ENCODE measurements at regions not wholly inside any gene's neighbourhood (a gene's known extent, or its start where the extent isn't known, plus 50 kb on each side); places are given as distances from the start of the nearest gene placed in this dataset.

GRCh38 chr13:82833923-82834322 lies 1048.4 kb downstream of the SLITRK1 start (continued):
- no peak for TF ChIP-seq ZNF687 (IDR thresholded peaks at IDR 0.05)
- no peak for TF ChIP-seq SMAD1 (IDR thresholded peaks at IDR 0.05; ENCODE audit: low read depth, partially characterized antibody)
- TF ChIP-seq MEF2B (IDR thresholded peaks at IDR 0.05; ENCODE audit: partially characterized antibody, poor library complexity, severe bottlenecking): no peak
- no peak for TF ChIP-seq BCL11A (IDR thresholded peaks at IDR 0.05; ENCODE audit: low read depth, low read length)
- TF ChIP-seq MTA2 (IDR thresholded peaks at IDR 0.05; ENCODE audit: low read depth): no peak

- Histone ChIP-seq H2AFZ (ENCODE audit: control insufficient read depth, low read depth, low read length) (no peak overlapping the region), H3K36me3 (ENCODE audit: control insufficient read depth in 2 of 2, insufficient read depth in 2 of 2, low read length in 1 of 2) (no peaks in the 10 kb centered on the region), H3K79me2 (ENCODE audit: control insufficient read depth, insufficient read depth, low read length) (no peaks in the 10 kb centered on the region), H4K20me1 (ENCODE audit: control insufficient read depth, insufficient read depth) (no peaks in the 10 kb centered on the region), H3K4me3 (no peak overlapping the region), H3K27me3 (replicated peaks in 1 of 2; ENCODE audit: control insufficient read depth in 2 of 2, insufficient read depth in 2 of 2, low read length in 1 of 2) (no peaks in the 10 kb centered on the region), H3K4me1 (ENCODE audit: control insufficient read depth, insufficient read depth, low read length) (no peaks in the 10 kb centered on the region), H3K9ac (ENCODE audit: control insufficient read depth, insufficient read depth, low read length) (no peak overlapping the region), H3K4me2 (ENCODE audit: control insufficient read depth, insufficient read depth) (no peak overlapping the region), H3K9me3 (replicated peaks; ENCODE audit: control insufficient read depth, insufficient read depth, low read length) (no peaks in the 10 kb centered on the region), H3K27ac (ENCODE audit: control insufficient read depth, insufficient read depth) (no peak overlapping the region)
- WGBS (ENCODE audit: insufficient coverage, insufficient replicate concordance, low lambda C conversion rate, missing lambda C conversion rate): 87% methylated on average over 1 of the region's 1 CpG
- DNase-seq (ENCODE audit: low read depth, low spot score) (no peak), FAIRE-seq (no peak), ATAC-seq (no peak)
- in situ Hi-C loops (cut with MboI) (no loop called here), intact Hi-C loops (cut with micrococcal nuclease; ENCODE audit: unreplicated experiment) (no loop called here)
- ChIA-PET SMC1A (ENCODE audit: uncharacterized antibody, unreplicated experiment) (no interaction called here), CTCF (no interaction called here), RAD21 (ENCODE audit: unreplicated experiment) (no interaction called here), POLR2A (no interaction called here)
- no TSS peak for BruUV-seq (replicated peaks)
- TF ChIP-seq E2F4 (IDR thresholded peaks at IDR 0.05; ENCODE audit: low read depth, low read length) (no peak), EP300 (IDR thresholded peaks at IDR 0.05; ENCODE audit: borderline replicate concordance in 1 of 2, control insufficient read depth in 1 of 2, low read depth in 2 of 2, low read length in 2 of 2) (no peak), PML (IDR thresholded peaks at IDR 0.05; ENCODE audit: low read length) (no peak), SREBF2 (IDR thresholded peaks at IDR 0.05; ENCODE audit: low read length) (no peak), YY1 (IDR thresholded peaks at IDR 0.05; ENCODE audit: low read depth, low read length) (no peak), POLR2AphosphoS2 (IDR thresholded peaks at IDR 0.05; ENCODE audit: low read depth, low read length) (no peak), NR2F1 (conservative IDR thresholded peaks at IDR 0.05) (no peak), TCF12 (IDR thresholded peaks at IDR 0.05; ENCODE audit: low read depth, low read length) (no peak), MTA3 (IDR thresholded peaks at IDR 0.05; ENCODE audit: borderline replicate concordance, low read length) (no peak), ZNF207 (IDR thresholded peaks at IDR 0.05; ENCODE audit: borderline replicate concordance) (no peak), JUND (IDR thresholded peaks at IDR 0.05; ENCODE audit: low read depth, low read length) (no peak), POU2F2 (IDR thresholded peaks at IDR 0.05; ENCODE audit: borderline replicate concordance, low read depth, low read length) (no peak), ASH2L (IDR thresholded peaks at IDR 0.05; ENCODE audit: borderline replicate concordance, low read depth) (no peak), RFX5 (IDR thresholded peaks at IDR 0.05; ENCODE audit: low read depth, low read length) (no peak), ZNF24 (IDR thresholded peaks at IDR 0.05) (no peak), USF1 (IDR thresholded peaks at IDR 0.05; ENCODE audit: borderline replicate concordance, extremely low read length, insufficient read depth, low read depth, low read length) (no peak)
Measured at GRCh38 chr13:82829040-82829439, 1053.2 kb downstream of the SLITRK1 start.

Data from GM12878 (cell line).